Colonic mucosa (tissue), 4 donors: ENCODE measurements at regions not wholly inside any gene's neighbourhood (a gene's known extent, or its start where the extent isn't known, plus 50 kb on each side); places are given as distances from the start of the nearest gene placed in this dataset.

ENCODE experiments used
- DNase-seq: peaks from one replicate; pipeline ENCODE4 v3.0.0-alpha.2; 2020
- H3K27ac ChIP-seq: fragments of 200-600 bp; one replicate; pipeline ENCODE4 v1.8.0; 2021
- H3K27me3 ChIP-seq: fragments of 200-600 bp; one replicate; pipeline ENCODE4 v1.8.0; 2021
- H3K36me3 ChIP-seq: fragments of 200-600 bp; one replicate; pipeline ENCODE4 v1.8.0; 2021
- H3K4me1 ChIP-seq: fragments of 200-600 bp; one replicate; pipeline ENCODE4 v1.8.0; 2021; ENCODE audit warnings: mild to moderate bottlenecking
- H3K4me3 ChIP-seq: fragments of 200-600 bp; one replicate; pipeline ENCODE4 v1.8.0; 2021
- H3K9ac ChIP-seq, 2 donors: one replicate each; pipeline ENCODE4 v1.7.0; 2013; ENCODE audit warnings: control low read depth in 2 of 2, low read depth in 2 of 2, low read length in 2 of 2
- H3K9me3 ChIP-seq: fragments of 200-600 bp; one replicate; pipeline ENCODE4 v1.8.0; 2021
- CTCF ChIP-seq: fragments of 200-600 bp; IDR thresholded peaks from one replicate; pipeline ENCODE4 v1.8.0; 2022; ENCODE audit warnings: antibody characterized with exemption, mild to moderate bottlenecking
- intact Hi-C: fragments of 100-400 bp; cut with DNase I; formaldehyde crosslinking; loops from one replicate; pipeline ENCODE4 v1.14.1; 2022
- donor health status: healthy.
- donor health status: DM: no; HTN: no; CAD: no.
- donor health status: DM: no; HTN: no; CAD: no.

GRCh38 chr5:82799361-82800077 lies 277.7 kb downstream of the TMEM167A start:
- DNase-seq: no peak
- H3K4me1 ChIP-seq: no peaks in the 10 kb centered on the region
- H3K36me3 ChIP-seq: no peaks in the 10 kb centered on the region
- no peaks in the 10 kb centered on the region for H3K9me3 ChIP-seq
- intact Hi-C loops: no loop called here
- no peak overlapping the region for H3K9ac ChIP-seq
- TF ChIP-seq CTCF: no peak
- H3K27ac ChIP-seq: no peak overlapping the region
- no peak overlapping the region for H3K4me3 ChIP-seq
- no peaks in the 10 kb centered on the region for H3K27me3 ChIP-seq

- TF ChIP-seq CTCF: no peak
- DNase-seq: no peak
Measured at GRCh38 chr5:82798676-82799075, 278.5 kb downstream of the TMEM167A start.

GRCh38 chr5:82796643-82797416 lies 280.4 kb downstream of the TMEM167A start:
- no peaks in the 10 kb centered on the region for H3K27me3 ChIP-seq
- H3K27ac ChIP-seq: no peak overlapping the region
- no peak for TF ChIP-seq CTCF
- intact Hi-C loops: no loop called here
- no peak overlapping the region for H3K9ac ChIP-seq
- H3K9me3 ChIP-seq: no peaks in the 10 kb centered on the region
- no peak overlapping the region for H3K4me3 ChIP-seq
- H3K4me1 ChIP-seq: no peaks in the 10 kb centered on the region
- H3K36me3 ChIP-seq: no peaks in the 10 kb centered on the region
- no peak for DNase-seq

More at GRCh38 chr5:82798676-82799075, 278.5 kb downstream of the TMEM167A start:
- H3K9ac ChIP-seq: no peak overlapping the region
- no peaks in the 10 kb centered on the region for H3K27me3 ChIP-seq
- intact Hi-C loops: no loop called here
- H3K4me3 ChIP-seq: no peak overlapping the region
- H3K4me1 ChIP-seq: no peaks in the 10 kb centered on the region
- H3K9me3 ChIP-seq: no peaks in the 10 kb centered on the region
- no peak overlapping the region for H3K27ac ChIP-seq
- no peaks in the 10 kb centered on the region for H3K36me3 ChIP-seq

GRCh38 chr5:82794876-82795275 lies 282.3 kb downstream of the TMEM167A start:
- DNase-seq: no peak
- Histone ChIP-seq H3K4me3 (no peak overlapping the region), H3K36me3 (no peaks in the 10 kb centered on the region), H3K9me3 (no peaks in the 10 kb centered on the region), H3K4me1 (no peaks in the 10 kb centered on the region), H3K9ac (no peak overlapping the region), H3K27ac (no peak overlapping the region), H3K27me3 (no peaks in the 10 kb centered on the region)
- intact Hi-C loops: loop anchor here (5.0 kb wide), 2 partner anchors 153 to 443 kb away; no protein-coding TSS in a partner anchor
- no peak for TF ChIP-seq CTCF

GRCh38 chr5:82793808-82794419 lies 283.3 kb downstream of the TMEM167A start:
- Histone ChIP-seq H3K36me3 (no peaks in the 10 kb centered on the region), H3K4me1 (no peaks in the 10 kb centered on the region), H3K27me3 (no peaks in the 10 kb centered on the region), H3K9me3 (no peaks in the 10 kb centered on the region), H3K27ac (no peak overlapping the region), H3K9ac (no peak overlapping the region), H3K4me3 (no peak overlapping the region)
- intact Hi-C loops: loop anchor here (5.0 kb wide), 2 partner anchors 152 to 442 kb away; no protein-coding TSS in a partner anchor
- TF ChIP-seq CTCF: peak; percentile 68
- DNase-seq: peak; percentile 51
